LNCAP (cell line): ENCODE measurements at regions not wholly inside any gene's neighbourhood (a gene's known extent, or its start where the extent isn't known, plus 50 kb on each side); places are given as distances from the start of the nearest gene placed in this dataset.

ENCODE experiments used
- TF ChIP-seq, protein P1 (sequence below): fragments of 450-650 bp; IDR thresholded peaks from 2 replicates; pipeline ENCODE4 v1.5.1; 2017; ENCODE audit warnings: mild to moderate bottlenecking

DNA sequence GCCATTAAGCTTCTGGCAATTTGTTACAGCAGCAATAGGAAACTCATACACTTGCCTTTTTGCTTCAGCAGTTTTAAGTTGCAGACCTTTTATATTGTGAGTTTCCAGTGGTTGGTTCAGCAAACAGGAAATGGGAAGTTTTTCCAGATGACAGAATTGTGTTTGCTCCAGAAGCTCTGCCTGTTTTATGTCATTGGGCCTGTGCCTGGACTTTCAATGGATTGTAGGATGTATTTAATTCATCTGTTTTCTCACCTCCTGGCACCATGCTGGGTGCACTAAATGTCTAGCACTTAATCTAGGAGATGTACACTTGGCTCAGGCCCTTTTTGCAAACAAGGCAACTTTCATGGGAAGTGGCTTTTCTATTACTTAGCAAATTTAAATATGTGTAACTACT is 100.4 kb upstream of the CLINT1 start:
- TF ChIP-seq, protein P1, sequence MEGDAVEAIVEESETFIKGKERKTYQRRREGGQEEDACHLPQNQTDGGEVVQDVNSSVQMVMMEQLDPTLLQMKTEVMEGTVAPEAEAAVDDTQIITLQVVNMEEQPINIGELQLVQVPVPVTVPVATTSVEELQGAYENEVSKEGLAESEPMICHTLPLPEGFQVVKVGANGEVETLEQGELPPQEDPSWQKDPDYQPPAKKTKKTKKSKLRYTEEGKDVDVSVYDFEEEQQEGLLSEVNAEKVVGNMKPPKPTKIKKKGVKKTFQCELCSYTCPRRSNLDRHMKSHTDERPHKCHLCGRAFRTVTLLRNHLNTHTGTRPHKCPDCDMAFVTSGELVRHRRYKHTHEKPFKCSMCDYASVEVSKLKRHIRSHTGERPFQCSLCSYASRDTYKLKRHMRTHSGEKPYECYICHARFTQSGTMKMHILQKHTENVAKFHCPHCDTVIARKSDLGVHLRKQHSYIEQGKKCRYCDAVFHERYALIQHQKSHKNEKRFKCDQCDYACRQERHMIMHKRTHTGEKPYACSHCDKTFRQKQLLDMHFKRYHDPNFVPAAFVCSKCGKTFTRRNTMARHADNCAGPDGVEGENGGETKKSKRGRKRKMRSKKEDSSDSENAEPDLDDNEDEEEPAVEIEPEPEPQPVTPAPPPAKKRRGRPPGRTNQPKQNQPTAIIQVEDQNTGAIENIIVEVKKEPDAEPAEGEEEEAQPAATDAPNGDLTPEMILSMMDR = no peak

DNA sequence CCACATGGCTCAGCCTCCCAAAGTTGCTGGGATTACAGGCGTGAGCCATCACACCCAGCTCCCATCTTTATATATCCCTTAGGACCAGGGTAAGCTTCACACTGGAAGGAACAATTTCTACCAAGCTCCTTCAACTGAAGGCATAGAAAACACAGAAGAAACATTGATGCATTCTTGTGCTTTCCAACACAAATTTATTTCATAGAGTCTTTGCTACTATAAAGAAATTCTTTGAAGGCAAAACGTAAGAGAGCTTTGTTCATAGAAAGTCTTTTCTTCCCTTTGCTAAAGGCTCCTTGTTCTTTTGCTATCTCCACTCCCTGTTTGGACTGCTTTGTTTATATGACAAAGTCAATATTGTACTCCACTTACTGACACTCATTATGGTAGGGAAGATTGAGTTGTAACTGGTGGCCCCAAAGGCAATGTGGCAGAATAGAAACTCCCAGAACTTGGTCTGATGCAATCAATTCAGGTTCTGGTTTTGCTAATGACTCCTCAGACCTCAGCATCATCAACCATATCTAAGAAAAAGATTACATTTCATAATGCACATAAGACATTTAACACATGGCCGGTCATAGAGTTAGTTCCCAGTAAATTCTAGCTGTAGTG is 97.4 kb upstream of the CLINT1 start:
- TF ChIP-seq, protein P1 = no peak

DNA sequence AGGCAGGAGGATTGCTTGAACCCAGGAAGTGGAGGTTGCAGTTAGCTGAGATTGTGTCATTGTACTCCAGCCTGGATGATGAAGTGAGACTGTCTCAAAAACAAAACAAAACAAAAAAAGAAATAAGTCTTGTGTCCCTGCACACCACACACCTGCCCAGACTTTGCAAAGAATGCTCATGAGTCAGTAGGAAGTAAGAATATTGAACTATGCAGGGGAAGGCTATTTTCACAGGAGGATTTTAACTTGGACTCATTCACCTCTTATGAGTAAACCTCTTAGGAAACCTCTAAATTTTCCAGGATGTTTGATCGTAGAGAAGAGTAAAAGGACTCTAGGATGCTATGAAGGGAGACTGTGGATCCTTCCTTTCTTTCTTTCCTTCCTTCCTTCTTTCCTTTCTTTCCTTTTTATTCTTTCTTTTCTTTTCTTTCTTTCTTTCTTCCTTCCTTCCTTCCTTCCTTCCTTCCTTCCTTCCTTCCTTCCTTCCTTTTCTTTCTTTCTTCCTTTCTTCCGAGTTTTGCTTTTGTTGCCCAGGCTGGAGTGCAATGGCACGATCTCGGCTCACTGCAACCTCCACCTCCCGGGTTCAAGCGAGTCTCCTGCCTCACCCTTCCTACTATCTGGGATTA is 96.7 kb upstream of the CLINT1 start:
- TF ChIP-seq, protein P1 = no peak

DNA sequence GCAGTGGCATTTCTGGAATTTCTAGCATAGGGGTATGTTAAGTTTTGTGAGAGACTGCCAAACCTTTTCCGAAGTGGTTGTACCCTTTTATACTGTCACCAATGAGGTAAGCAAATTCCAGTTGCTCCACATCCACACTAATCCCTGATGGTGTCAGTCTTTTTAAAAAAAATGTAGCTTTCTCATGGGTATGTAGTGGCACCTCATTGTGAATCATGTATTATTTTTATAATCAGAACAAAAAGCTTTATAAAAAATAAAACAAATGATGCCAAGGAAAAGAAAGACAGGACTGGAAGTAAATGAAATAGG is 93.4 kb upstream of the CLINT1 start:
- TF ChIP-seq, protein P1 = no peak

DNA sequence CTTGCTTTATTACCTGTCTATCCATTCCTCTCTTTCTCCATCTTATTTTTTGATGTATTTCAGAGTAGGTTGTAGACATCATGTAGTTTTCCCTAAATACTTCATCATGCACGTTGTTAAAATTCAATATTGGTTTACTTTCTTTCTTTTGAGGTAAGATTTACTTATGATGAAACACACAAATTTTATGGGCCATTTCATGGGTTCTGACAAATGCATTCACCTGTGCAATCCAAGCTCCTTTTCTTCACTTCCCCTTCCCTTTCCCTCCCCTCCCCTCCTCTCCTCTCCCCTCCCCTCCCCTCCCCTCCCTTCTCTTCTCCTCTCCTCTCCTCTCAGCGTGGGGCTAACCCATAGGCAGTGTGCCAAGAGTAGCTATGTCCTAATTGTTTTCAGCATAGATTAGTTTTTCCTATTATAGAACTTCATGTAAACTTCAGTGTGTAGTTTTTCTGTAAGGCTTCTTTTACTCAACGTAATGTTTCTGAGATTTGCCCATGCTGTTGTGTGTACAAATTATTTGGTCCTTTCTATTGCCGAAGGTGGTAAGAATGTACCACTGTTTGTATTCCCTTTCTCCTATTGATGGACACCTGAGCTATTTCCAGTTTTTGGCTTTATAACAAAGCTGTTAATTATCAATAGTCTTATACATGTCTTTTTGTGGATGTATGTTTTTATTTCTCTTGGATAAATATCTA is 92.9 kb upstream of the CLINT1 start:
- TF ChIP-seq, protein P1 = no peak

DNA sequence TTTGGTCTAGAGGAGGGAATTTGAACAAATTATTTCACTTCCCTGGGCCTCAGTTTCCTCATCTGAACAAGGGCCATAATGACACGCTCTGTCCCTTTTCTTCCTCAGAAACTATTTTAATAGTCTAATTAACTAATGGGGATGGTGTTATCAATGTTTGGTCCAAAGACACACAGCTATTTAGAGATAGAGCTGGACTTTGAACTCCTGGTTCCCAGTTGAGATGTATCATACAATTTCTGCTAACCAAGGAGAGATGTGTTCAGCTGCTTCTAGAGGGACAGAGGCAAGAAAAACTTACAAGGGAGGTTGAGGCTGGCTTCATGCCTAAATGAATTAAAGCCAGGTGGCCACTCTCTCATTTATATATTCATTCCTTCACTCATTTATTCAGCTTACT is 90.6 kb upstream of the CLINT1 start:
- TF ChIP-seq, protein P1 = no peak

DNA sequence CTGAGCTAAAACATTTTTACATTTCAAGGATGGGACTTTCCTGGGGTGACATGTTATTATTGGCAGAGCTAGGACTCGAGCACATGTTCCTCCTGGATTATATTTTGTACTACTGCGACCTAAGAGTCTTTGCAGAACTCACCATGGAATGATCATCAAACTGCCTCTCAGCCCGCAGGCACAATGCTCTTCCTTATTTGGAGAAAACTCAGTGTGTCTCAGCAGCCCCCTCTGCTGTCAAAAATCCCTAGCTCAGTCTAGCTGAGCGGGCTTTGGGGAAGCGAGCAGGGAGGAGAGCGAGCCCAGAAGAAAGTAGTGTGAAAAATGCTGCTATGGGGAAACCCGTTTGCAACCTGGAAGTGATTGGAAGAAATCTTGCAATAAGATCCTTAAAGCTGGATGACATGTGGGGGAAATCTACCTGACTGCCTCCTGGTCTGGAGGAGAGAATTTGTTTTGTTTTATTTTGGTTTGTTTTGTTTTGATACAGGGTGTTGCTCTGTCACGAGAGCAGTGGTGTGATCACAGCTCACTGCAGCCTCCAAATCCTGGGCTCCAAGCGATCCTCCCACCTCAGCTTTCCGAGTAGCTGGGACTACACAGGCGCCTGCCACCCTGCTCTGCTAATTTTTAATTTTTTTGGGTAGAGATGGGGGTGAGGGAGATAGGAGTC is 89.9 kb upstream of the CLINT1 start:
- TF ChIP-seq, protein P1 = peak; percentile 87
